Sigmoid colon (tissue), 6 donors: ENCODE measurements at regions not wholly inside any gene's neighbourhood (a gene's known extent, or its start where the extent isn't known, plus 50 kb on each side); places are given as distances from the start of the nearest gene placed in this dataset.
"Not testable (repeated sequence)": the region's sequence is repeated elsewhere in the genome, so short reads cannot be mapped to it uniquely, and the experiment has no call there.

Experiments used
- DNase-seq: peaks from one replicate; pipeline ENCODE4 v3.0.0-alpha.2; 2019
- H3K27ac ChIP-seq, 4 donors: fragments of 200-600 bp; sonication (generic); one replicate each; pipeline ENCODE4 v1.5.1; 2016 to 2019; ENCODE audit warnings: mild to moderate bottlenecking in 1 of 4
- H3K27me3 ChIP-seq, 3 donors: fragments of 200-600 bp; sonication (generic); one replicate each; pipeline ENCODE4 v1.5.1; 2019; ENCODE audit warnings: mild to moderate bottlenecking in 1 of 3
- H3K36me3 ChIP-seq, 4 donors: fragments of 200-600 bp; sonication (generic); one replicate each; pipeline ENCODE4 v1.5.1; 2016 to 2019
- H3K4me1 ChIP-seq, 4 donors: fragments of 200-600 bp; sonication (generic); one replicate each; pipeline ENCODE4 v1.5.1; 2017 to 2019
- H3K4me3 ChIP-seq, 4 donors: fragments of 200-600 bp; sonication (generic); one replicate each; pipeline ENCODE4 v1.5.1; 2017 to 2019; ENCODE audit warnings: mild to moderate bottlenecking in 2 of 4, moderate library complexity in 1 of 4
- H3K9me3 ChIP-seq, 4 donors: fragments of 200-600 bp in 3 of 4; sonication (generic) in 3 of 4; one replicate each; pipeline versions ENCODE4 v1.5.1 to v1.6.1; 2013 to 2019
- EP300 ChIP-seq, 4 donors: sonication (generic); formaldehyde crosslinking; IDR thresholded peaks; one replicate each; pipeline ENCODE4 v1.6.1; 2017; ENCODE audit warnings: antibody characterized with exemption in 4 of 4
- POLR2A ChIP-seq, 2 donors: fragments of 450-650 bp; IDR thresholded peaks; one replicate each; pipeline ENCODE4 v1.6.1; 2016; ENCODE audit warnings: antibody characterized with exemption in 2 of 2, mild to moderate bottlenecking in 2 of 2, moderate library complexity in 2 of 2
- POLR2AphosphoS5 ChIP-seq, 4 donors: sonication (generic); formaldehyde crosslinking; IDR thresholded peaks; one replicate each; pipeline ENCODE4 v1.6.1; 2017; ENCODE audit warnings: antibody characterized with exemption in 4 of 4
- WGBS, 2 donors: extraction: QIAGEN DNeasy Blood & Tissue Kit; methylation state at CpG; one replicate each; pipeline ENCODE4 v1.1.7; 2013; 5-methylcytosine and 5-hydroxymethylcytosine counted together
- intact Hi-C: fragments of 100-400 bp; cut with DNase I; formaldehyde crosslinking; loops from one replicate; pipeline ENCODE4 v1.15.1; 2023
- TF ChIP-seq, protein P1 (sequence below), 4 experiments: fragments of 450-650 bp in 3 of 4; fragments of 200-600 bp in 1 of 4; IDR thresholded peaks; one replicate each; pipeline ENCODE4 v1.5.1; 2016 to 2019; ENCODE audit warnings: antibody characterized with exemption in 4 of 4, mild to moderate bottlenecking in 3 of 4, moderate library complexity in 2 of 4
- donor health status: healthy with polysubstance abuse.
- donor health status: healthy.

DNA sequence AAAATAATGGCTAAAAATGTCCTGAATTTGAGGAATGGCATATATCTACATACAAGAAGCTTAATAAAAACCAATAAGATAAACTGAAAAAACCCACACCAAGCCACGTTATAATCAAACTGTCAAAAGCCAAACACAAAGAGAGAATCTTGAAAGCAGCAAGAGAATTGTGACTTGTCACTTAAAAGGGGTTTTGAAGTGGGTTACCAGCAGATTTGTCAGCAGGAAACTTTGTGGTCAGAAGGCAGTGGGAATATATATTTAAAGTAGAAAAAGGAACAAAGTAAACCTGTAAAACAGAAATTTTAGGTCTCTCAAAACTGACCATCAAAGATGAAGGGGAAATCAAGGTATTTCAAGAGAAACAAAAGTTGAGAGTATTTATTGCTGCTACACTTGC, 171.9 kb upstream of the CNTNAP5 start:
- TF ChIP-seq EP300 (IDR thresholded peaks at IDR 0.05), result no peak
- TF ChIP-seq, protein P1, sequence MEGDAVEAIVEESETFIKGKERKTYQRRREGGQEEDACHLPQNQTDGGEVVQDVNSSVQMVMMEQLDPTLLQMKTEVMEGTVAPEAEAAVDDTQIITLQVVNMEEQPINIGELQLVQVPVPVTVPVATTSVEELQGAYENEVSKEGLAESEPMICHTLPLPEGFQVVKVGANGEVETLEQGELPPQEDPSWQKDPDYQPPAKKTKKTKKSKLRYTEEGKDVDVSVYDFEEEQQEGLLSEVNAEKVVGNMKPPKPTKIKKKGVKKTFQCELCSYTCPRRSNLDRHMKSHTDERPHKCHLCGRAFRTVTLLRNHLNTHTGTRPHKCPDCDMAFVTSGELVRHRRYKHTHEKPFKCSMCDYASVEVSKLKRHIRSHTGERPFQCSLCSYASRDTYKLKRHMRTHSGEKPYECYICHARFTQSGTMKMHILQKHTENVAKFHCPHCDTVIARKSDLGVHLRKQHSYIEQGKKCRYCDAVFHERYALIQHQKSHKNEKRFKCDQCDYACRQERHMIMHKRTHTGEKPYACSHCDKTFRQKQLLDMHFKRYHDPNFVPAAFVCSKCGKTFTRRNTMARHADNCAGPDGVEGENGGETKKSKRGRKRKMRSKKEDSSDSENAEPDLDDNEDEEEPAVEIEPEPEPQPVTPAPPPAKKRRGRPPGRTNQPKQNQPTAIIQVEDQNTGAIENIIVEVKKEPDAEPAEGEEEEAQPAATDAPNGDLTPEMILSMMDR (IDR thresholded peaks at IDR 0.05), result no peak
- no peak for TF ChIP-seq POLR2AphosphoS5 (IDR thresholded peaks at IDR 0.05)
- TF ChIP-seq POLR2A (IDR thresholded peaks at IDR 0.05), result no peak
- Histone ChIP-seq H3K27ac (no peak overlapping the region), H3K4me1 (no peaks in the 10 kb centered on the region), H3K9me3 (peaks cover 0 to 2% (median 0%) of the 10 kb centered on the region in 4 donors), H3K27me3 (no peaks in the 10 kb centered on the region), H3K4me3 (no peak overlapping the region), H3K36me3 (no peaks in the 10 kb centered on the region)
- intact Hi-C loops, result no loop called here
- DNase-seq, result no peak
- 17 to 36% methylated on average over 1 of the region's 1 CpG for WGBS, 2 donors

DNA sequence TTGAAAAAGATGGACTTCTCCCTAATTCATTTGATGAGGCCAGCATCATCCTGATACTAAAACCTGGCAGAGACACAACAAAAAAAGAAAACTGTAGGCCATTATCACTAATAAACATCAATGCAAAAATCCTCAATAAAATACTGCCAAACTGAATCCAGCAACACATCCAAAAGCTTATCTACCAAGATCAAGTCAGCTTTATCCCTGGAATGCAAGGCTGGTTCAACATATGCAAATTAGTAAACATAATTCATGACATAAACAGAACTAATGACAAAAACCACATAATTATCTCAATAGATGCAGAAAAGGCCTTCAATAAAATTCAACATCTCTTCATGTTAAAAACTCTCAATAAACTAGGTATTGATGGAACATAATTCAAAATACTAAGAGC, 166.1 kb upstream of the CNTNAP5 start:
- not testable (repeated sequence) for H3K4me1 ChIP-seq, H3K9me3 ChIP-seq, DNase-seq

DNA sequence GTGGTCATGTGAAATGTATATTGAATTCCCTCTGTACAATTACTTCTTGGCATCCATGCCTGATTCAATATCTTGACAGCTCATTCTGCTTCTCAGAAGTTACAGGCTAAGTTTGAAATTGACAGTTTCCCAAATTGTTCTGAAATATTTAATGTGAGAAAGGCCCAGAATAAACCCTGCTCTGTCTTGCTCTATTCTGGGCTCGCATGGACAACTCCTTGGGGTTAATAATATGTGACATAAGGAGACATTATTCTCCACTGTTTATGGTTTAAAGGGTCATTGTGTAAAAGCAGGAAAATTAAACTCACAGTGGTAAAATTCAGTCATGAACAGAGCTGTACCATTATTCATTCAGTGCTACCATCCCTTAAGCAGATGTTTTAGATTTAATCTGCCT, 160.7 kb upstream of the CNTNAP5 start:
- TF ChIP-seq EP300 (IDR thresholded peaks at IDR 0.05), result no peak
- TF ChIP-seq POLR2A (IDR thresholded peaks at IDR 0.05), result no peak
- TF ChIP-seq POLR2AphosphoS5 (IDR thresholded peaks at IDR 0.05), result no peak
- TF ChIP-seq, protein P1 (IDR thresholded peaks at IDR 0.05), result no peak
- Histone ChIP-seq H3K36me3 (no peaks in the 10 kb centered on the region), H3K4me3 (no peak overlapping the region), H3K27me3 (no peaks in the 10 kb centered on the region), H3K27ac (no peak overlapping the region), H3K4me1 (no peaks in the 10 kb centered on the region), H3K9me3 (no peaks in the 10 kb centered on the region)
- DNase-seq, result no peak
- intact Hi-C loops, result no loop called here
- 70 to 81% methylated on average over 1 of the region's 1 CpG for WGBS, 2 donors

More for the DNA sequence above, 166.1 kb upstream of the CNTNAP5 start:
- H3K36me3 ChIP-seq, H3K4me3 ChIP-seq, intact Hi-C loops, H3K27me3 ChIP-seq, H3K27ac ChIP-seq: not testable (repeated sequence)

DNA sequence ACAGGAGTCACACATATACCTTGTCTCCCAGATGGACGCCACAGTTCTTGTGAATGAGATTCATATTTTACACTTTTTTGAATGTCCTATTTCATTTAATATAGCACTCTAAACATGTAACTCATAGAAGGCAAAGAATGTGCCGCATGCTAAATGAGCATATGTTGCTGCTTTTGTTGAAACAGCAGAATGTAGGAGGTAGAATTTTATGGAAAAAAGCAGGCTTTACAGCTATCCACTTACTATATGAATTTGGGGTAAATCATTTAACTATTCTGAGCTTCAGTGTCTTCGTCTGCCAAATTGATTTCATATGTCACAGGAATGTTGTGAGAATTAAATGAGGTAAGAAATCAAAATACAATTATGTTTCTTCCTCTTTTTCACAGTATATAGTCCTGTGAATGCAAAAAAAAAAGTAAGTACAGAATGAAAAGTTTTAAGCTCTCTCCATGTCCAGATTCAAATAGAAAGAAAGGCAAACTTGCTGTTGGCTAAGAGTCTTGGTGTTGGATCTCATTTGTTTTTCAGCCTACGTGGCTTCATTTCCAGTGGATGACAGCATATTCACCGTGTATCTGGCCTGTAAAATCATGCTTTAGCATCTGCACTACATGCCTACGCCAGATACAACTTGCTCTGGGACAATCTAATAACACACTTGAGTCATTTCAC, 154.7 kb upstream of the CNTNAP5 start:
- peaks cover 0 to 2% (median 0%) of the 10 kb centered on the region in 4 donors for H3K9me3 ChIP-seq
- no peak overlapping the region for H3K4me3 ChIP-seq
- intact Hi-C loops, result no loop called here
- TF ChIP-seq POLR2A (IDR thresholded peaks at IDR 0.05) (no peak), POLR2AphosphoS5 (IDR thresholded peaks at IDR 0.05) (no peak), EP300 (IDR thresholded peaks at IDR 0.05) (no peak)
- TF ChIP-seq, protein P1 (IDR thresholded peaks at IDR 0.05), result no peak
- 67 to 79% methylated on average over 6 of the region's 6 CpGs for WGBS, 2 donors
- no peak for DNase-seq
- H3K4me1 ChIP-seq, result no peaks in the 10 kb centered on the region
- H3K27ac ChIP-seq, result no peak overlapping the region
- no peaks in the 10 kb centered on the region for H3K27me3 ChIP-seq
- no peaks in the 10 kb centered on the region for H3K36me3 ChIP-seq

DNA sequence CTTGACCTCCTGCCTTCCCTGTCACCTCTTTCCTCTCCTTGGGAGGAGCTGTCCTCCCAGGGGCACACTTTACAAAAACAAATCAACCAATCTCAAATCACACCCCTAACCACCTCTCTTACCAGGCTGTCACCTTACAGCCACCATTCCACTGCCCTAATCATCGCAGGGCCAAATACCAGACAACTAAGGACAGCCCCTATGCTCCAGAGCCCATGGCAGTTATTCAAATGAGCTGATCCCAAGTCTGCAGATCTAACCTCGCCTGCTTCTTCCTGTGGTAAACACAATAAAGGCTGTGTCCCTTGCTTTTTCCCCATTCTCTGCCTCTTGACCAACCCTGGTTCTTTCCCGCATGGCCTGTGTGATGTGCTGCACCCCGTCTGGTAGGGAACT, 154.2 kb upstream of the CNTNAP5 start:
- no peaks in the 10 kb centered on the region for H3K27me3 ChIP-seq
- H3K4me1 ChIP-seq, result no peaks in the 10 kb centered on the region
- 65 to 75% methylated on average over 4 of the region's 4 CpGs for WGBS, 2 donors
- TF ChIP-seq, protein P1 (IDR thresholded peaks at IDR 0.05), result no peak
- TF ChIP-seq POLR2A (IDR thresholded peaks at IDR 0.05), result no peak
- TF ChIP-seq POLR2AphosphoS5 (IDR thresholded peaks at IDR 0.05), result no peak
- TF ChIP-seq EP300 (IDR thresholded peaks at IDR 0.05), result no peak
- peaks cover 0 to 5% (median 0%) of the 10 kb centered on the region in 4 donors for H3K9me3 ChIP-seq
- DNase-seq, result no peak
- H3K36me3 ChIP-seq, result no peaks in the 10 kb centered on the region
- no peak overlapping the region for H3K27ac ChIP-seq
- no peak overlapping the region for H3K4me3 ChIP-seq
- intact Hi-C loops, result no loop called here
